ENCODE measurements at regions not wholly inside any gene's neighbourhood (a gene's known extent, or its start where the extent isn't known, plus 50 kb on each side); places are given as distances from the start of the nearest gene placed in this dataset.
"Not testable (repeated sequence)": the region's sequence is repeated elsewhere in the genome, so short reads cannot be mapped to it uniquely, and the experiment has no call there.

DNA sequence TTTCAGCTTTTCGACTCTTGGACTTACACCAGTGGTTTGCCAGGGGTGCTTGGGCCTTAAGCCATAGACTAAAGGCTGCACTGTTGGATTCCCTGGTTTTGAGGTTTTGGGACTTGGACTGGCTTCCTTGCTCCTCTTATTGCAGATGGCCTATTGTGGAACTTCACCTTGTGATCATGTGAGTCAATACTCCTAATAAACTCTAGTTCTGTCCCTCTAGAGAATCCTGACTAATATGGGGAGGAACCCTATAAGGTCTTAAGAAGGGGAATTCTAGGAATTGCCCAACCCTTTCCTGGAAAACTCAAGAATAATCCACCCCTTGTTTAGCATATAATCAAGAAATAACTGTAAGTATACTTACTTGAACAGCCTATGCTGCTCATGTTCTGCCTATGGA, 491.8 kb downstream of the TMEM135 start:
- no peak for DNase-seq

DNA sequence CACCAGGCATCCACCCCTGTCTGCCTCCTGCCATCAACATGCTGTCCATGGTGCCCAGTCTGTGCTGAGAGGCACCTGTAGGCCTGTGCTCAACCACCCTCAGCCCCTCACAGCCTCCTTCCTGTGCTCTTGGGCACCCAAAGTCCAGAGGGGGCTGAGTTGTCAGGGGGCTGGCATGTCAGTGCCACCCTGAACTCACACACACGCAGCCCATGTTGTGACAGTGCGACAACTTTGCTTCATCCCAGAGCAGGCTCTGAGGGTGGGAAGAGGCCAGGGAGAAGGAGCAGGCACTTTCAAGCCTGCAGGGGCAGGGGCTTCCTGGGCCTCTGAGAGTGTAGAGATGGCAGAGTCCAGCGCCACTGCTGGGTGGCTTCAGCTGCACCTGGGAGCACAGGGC, 491.0 kb downstream of the TMEM135 start:
- no peak for DNase-seq

DNA sequence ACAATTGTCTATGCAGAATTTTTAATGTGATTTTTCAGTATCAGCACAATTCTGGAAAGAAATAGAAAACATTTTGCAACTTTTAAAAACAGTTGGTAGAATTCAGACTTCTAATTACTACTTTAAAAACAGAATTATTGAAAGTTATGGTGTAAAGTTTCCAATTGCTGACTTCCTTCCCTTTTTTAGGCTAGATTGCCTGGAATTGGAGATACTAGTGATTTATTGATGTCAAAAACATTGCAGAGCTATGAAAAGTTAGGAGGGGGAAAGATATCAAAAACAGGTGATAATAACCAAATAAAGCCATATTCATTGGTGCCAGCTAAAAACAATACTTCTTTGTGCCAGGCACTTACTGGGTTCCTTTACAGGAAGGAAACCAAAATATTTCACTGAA, 485.5 kb downstream of the TMEM135 start:
- no peak for DNase-seq

DNA sequence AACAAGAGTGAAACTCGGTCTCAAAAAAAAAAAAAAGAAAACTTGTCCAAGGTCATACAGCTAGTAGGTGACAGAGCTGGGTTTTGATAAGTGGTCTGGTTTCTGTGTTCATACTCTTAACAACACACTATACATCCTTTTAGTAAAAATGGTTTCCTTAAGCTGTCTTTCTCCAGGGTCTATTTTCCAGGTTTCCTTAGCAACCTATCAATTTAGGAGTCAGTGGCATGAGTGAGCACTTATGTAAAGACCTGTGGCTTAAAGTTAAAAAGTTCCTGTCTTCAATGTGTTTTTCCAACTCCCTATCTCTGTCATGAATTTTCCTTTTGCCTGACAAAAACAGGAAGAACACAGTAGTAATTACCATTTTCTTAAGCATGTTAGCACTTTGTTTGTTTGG, 480.5 kb downstream of the TMEM135 start:
- no peak for DNase-seq

DNA sequence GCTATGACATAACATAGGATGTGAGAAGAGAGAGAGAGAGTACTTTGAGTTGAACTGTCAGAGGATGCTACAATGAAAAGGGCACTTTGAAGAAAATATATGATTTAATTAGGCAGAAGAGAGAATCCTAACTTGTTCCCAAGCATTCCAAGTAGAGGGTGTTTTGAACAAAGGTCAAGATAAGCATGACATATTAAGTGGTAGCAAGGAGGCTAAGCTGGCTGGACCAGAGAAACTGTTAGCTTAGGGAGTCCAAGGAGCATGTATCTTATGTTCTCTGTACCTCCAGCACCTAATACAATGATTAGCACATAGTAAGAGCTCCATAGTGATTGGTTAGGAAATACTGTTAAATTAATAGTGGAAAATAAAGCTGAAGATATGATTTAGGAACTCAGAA, 479.6 kb downstream of the TMEM135 start:
- no peak for DNase-seq

DNA sequence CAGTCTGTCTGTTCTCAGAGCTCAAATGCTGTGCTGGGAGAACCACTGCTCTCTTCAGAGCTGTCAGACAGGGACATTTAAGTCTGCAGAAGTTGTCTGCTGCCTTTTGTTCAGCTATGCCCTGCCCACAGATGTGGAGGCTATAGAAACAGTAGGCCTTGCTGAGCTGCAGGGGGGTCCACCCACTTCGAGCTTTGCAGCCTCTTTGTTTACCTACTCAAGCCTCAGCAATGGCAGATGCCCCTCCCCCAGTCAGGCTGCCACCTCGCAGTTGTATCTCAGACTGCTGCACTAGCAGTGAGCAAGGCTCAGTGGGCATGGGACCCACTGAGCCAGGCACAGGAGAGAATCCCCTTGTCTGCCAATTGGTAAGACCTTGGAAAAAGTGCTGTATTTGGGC, 470.0 kb downstream of the TMEM135 start:
- DNase-seq, result not testable (repeated sequence)

DNA sequence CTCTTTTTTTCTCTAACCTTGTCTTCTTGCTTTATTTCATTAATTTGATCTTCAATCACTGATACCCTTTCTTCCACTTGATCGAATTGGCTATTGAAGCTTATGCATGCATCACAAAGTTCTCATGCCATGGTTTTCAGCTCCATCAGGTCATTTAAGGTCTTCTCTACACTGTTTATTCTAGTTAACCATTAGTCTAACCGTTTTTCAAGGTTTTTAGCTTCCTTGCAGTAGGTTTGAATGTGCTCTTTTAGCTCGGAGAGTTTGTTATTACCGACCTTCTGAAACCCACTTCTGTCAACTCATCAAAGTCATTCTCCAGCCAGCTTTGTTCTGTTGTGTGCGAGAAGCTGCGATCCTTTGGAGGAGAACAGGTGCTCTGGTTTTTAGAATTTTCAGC, 469.2 kb downstream of the TMEM135 start:
- DNase-seq, result not testable (repeated sequence)

DNA sequence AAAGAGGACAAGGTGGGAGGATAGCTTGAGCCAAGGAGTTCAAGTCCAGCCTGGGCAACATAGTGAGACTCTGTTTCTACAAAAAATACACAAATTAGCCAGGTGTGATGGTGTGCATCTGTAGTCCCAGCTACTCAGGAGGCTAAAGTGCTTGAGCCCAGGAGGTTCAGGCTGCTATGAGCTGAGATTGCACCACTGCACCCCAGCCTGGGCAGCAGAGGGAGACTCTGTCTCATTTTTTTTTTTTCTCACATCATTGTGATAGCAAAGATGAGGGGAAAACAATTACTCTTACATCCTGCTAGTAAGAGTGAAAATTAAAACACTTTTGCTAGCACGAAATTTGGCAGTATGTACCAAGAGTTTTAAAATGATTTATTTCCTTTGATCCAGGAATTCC, 463.7 kb downstream of the TMEM135 start:
- no peak for DNase-seq

DNA sequence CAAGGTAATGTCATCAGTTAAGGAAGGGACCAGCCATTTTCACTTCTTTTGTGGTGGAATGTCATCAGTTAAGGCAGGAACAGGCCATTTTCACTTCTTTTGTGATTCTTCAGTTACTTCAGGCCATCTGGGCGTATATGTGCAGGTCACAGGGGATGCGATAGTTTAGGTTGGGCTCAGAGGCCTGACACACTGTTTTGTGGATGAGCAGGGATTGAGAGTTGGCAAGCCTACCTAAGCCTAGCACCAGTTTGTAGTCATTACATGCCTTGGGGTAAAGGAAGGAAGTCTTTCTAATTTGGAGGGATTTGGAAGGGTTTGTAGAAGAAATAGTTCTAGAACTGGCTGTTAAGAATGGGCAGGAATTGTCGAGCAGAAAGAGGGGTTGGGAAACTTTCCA, 457.2 kb downstream of the TMEM135 start:
- not testable (repeated sequence) for DNase-seq

DNA sequence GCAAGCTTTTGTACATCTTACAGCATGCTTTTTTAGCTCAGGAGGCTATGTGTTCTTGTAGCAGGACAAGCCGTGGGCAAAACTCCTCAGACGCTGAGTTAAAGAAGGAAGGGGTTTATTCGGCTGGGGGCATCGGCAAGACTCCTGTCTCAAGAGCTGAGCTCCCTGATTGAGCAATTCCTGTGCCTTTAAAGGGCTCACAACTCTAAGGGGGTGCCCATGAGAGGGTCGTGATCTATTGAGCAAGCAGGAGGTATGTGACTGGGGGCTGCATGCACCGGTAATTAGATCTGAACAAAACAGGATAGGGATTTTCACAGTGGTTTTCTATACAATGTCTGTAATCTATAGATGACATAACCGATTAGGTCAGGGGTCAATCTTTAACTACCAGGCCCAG, 456.3 kb downstream of the TMEM135 start:
- DNase-seq, result not testable (repeated sequence)

DNA sequence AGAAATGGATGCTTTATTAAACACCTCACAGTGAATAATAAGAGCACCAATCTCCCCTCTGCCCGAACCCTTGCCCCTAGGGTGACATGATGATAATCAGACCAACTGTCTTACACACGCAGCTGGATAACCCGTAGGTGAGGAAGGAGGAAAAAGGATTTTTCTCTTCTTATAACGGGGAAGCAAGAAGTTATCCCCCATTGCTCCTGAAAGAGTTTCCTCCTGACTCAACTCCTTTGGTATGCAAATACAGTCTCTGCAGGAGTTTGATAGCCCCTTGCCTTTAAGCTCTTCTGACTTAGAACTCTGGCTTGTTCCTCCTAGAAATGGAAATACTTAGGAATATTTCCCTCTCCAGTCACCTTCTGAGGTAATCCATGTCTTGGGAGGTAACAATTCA, 455.8 kb downstream of the TMEM135 start:
- DNase-seq, result no peak

DNA sequence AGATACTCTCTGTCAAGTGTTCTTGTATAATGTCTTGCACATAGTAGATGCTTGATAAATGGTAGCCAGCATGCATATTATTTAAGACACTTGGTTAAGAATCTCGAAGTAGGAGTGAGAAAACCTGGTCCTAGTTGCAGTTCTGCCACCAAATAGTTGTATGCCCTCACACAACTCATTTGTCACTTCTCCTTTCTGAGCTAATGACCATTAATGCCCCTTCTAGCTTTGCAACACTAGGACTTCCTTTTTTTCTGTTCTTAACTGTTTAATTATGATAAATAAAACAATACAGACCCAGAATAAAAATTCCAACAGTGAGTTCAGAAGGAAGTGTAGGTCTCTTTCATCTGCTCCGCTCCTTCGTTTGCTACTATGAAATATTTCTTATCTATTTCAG, 453.6 kb downstream of the TMEM135 start:
- no peak for DNase-seq

DNA sequence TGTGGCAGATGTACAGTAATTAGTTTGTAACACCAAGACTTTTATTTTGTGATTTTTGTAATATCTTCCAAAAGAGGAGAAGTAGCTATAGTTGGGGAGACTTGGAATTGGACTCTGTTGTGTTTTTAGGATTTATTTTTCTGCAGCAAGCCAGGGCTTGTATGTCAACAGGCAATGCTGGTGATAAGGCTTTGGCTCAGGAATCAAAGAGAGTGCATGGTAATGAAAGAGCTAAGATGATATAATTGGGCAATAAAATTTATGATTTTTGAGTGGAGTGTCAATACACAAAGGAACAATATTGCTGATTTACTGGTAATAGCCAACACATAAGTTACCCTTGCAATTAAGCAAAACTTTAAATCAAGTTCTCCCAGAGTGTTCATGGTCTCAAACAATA, 452.9 kb downstream of the TMEM135 start:
- no peak for DNase-seq

DNA sequence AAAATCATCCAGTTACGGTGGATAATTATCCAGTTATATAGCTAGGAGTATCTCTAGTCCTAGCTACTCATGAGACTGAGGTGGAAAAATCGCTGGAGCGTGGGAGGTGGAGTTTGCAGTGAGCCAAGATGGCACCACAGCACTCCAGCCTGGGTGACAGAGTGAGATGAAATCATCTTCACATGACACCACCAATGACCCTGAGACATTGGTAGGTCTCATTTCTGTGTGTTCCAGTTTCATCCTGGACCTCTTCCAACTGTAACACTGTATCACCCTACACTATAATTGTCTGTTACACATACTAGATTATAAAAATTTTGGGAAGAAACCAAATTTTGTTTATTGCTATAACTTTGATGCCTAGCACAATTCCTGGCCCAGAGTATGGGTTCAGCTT, 446.8 kb downstream of the TMEM135 start:
- no peak for DNase-seq

DNA sequence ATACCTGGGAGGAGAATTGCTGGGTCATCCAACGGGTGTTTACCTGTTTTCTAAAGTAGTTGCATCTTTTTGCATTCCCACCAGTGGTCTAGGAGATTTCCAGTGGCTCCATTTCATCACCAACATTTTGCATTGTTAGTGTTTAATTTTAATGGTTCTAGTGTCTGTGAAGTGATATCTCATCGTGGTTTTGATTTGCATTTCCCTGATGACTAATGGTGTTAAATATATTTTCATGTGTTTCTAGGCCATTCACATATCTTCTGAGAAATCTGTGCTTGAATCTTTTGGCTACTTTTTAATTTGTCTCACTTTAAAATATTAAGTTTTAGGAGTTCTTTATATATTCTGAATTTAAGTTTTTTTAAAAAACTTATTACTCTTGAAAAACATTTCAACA, 439.6 kb downstream of the TMEM135 start:
- DNase-seq, result no peak

DNA sequence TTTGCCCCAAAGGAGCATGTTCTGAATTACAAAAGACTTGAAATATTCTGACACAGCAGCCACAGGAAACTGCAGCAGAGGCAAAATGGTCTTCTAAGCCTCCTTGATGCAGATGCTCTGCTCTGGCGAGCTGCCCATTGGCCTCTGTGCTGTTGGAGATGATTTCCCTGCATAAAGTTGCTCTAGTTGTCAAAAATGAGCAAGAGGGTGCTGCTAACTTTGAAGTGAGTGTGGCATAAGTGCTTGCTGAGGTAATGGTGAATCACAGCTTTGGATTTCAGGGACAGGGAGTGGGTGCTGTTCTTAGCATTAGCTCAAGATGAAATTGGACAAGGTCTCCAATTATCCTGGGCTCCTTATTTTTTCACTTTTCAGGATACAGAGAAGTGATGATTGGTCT, 435.4 kb downstream of the TMEM135 start:
- DNase-seq, result no peak

DNA sequence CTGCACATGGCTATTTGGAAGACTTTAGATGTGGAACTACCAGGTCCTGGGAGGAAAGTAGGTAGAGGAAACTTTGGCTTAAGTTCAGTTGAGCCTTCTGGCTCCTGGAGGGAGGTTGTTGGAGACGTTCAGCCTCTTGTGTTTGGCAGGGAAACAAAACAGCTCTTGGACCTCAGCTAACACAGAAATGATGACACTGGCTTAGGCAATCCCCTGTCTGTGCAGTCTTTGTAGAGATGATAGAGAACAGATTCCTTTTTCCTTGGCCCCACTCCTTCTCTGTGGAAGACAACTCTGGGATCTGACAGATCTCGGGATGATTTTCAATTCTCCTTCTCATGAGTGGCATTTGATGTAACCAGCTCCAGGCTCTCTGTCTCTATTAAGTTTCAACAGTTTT, 428.5 kb downstream of the TMEM135 start:
- no peak for DNase-seq

DNA sequence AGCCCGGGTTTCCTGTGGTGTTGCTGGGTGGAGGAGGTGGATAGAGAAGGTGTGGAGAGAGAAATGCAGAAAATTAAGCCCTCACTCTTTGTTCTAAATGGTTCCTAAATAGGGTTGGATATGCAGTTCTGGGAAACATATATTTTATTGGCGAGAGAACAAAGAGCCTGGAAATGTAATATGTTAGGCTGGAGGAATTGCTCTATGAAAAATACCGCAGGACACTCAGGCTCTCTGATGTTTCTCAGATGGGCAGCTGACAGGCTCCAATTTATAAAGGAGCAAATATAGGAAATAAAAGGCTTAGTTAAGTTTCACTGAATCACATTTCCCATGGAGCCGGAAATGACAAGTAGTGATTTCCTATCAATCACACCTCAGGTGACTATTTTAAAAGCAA, 428.0 kb downstream of the TMEM135 start:
- DNase-seq, result no peak

DNA sequence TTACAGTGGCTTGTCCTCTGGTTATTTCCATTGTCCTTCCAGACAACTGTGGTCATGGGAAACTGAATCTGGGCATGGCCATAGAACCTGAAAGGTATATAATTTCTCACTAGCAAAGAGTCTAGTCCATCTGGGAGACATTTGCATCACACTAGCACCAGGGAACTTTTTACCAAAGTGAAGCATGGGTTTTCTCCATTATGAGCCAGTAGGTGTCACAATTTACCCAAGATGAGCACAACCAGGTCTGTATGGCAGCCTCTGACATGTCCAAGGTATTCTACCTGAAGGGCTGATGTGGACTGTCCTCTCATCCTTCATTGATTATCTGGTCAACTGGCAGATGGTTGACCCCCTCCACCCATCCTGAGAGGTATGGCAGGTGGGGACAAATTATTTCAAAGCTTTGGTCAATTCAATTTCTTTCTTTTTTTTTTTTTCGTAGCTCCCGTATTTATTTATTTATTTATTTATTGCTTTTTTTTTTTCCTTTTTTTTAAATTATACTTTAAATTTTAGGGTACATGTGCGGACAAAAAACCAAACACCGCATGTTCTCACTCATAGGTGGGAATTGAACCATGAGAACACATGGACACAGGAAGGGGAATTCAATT, 425.9 kb downstream of the TMEM135 start:
- DNase-seq, result no peak

DNA sequence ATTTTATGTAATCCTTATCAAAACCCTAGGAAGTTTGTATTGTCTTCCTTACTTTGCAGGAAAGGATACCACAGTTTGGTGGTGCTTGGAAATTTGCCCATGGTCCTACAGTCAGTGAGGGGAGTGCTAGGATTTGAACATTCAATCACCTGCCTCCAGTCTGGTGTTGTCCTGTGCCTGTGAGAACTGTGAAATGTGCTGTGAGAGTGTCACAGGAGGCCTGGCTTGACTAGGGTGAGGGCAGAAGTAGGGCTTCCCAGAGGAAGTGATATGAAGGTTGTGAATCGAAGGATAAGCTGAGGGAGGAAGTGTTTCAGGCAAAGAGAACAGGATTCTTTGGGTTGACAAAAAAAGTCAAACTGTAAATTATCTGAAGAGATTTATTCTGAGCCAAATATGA, 424.4 kb downstream of the TMEM135 start:
- DNase-seq, result no peak

DNA sequence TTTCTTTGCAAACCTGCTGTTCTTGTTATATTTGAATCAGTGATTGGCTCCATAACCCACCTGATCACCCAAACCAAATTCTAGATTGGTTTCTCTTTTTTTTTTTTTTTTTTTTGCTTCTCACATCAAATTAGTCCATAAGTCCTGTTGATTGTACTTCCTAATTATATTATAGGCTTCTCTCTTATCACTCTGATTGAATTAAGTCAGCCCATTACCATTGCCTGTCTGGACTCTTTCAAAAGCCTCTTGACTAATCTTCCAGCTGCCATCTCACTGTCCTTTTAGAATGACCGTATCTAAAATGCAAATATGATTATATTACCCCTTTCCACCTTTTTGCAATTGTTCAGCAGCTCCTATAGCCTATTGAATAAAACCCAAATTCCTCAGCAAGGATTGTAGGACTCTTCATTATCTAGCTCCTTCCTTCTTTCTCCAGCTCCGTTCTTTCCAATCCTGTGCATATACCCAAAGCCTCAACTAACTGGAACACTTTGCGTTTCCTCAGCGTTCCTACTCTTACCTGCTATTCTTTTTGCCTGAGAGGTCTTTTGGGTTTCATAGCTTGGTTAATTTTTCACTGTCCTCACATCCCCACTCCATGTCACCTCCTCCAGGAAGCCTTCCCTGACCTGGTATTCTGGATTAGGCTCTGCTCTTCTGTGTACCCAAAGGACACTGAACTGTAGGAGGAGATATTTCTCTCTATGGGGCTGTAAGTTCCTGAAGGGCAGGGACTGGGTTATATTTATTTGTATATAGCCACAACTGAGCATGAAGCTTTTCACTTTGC, 423.3 kb downstream of the TMEM135 start:
- no peak for DNase-seq

DNA sequence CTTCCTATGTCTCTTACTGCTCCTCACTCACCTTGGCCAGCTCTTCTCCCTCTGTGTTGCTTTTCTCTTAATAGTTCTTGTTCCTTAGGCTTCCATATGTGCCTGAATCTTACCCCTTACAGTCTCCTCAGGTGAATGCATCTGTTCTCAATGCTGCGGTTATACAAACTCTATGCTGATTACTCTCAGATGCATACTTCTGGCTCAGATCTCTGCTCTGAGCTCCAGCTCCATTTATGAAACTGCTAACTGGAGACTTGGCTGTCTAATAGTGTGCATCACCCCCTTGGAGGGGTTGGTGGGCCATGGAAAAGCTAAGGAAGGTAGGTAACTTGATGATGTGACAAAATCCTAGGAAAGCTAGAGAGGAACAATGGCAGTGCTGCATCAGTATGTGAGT, 422.5 kb downstream of the TMEM135 start:
- no peak for DNase-seq

DNA sequence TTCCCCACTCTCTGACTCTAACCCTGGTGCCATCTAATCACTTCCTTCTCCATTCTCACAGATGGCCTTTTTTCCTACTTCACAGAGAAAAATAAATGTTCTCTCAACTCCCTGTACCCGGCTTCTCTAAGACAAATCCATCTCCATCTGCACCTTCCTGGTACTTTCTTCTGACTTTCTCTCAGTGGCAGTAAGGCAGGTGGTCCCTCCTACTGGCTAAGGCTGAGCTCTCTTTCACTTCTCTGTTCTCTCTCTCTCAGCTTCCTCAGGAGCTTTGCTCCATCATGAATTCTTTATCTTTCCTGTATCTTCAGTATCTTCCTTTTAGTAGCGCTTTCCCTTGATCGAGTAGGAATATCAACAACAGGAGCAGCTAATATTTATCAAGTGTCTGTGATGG, 421.6 kb downstream of the TMEM135 start:
- DNase-seq, result no peak

DNA sequence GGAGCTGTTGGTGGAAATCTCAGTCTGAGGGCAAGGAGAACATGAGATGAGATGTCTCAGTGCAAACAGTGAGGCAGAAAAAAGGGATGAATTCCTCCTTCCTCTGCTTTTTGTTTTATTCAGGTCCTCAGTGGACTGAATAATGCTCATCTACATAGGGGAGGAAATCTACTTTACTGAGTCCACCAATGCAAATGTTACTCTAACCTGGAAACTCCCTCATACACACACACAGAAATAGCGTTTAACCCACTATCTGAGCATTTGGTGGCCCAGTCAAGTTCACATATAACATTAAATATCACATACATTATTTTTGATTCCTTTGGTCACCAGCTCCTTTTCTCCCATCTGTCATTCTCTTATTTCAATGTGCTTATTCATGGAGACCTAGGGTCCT, 418.8 kb downstream of the TMEM135 start:
- no peak for DNase-seq

DNA sequence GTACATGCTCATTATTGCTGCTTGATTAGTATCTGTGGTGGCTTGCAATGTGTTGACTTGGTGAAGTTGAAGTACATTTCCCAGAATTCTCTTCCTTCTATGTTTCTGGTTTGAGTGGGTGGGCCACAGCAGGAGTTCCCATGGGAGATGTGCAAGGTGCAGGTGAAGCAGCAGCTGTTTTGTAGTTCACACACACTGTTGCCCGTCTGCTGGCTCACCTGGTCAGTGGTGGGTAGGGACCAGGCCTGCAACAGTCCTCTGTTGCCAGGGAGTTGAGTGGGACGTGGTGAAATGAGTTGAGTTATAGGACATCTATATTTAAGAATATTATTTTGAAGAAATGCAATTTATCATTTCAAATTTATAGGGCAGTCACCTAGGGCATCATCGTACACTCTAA, 417.4 kb downstream of the TMEM135 start:
- DNase-seq, result no peak

Data from retina (tissue), 1 donor.